Trophoblast cell (in vitro differentiated cells and primary cell): ENCODE measurements at regions not wholly inside any gene's neighbourhood (a gene's known extent, or its start where the extent isn't known, plus 50 kb on each side); places are given as distances from the start of the nearest gene placed in this dataset.
"Not testable (repeated sequence)": the region's sequence is repeated elsewhere in the genome, so short reads cannot be mapped to it uniquely, and the experiment has no call there.

Source experiments
- DNase-seq, 2 donors: peaks; one replicate each; pipeline ENCODE4 v3.0.0-alpha.2; 2016
- H2AFZ ChIP-seq: 2 replicates; pipeline ENCODE4 v1.6.1; 2013; ENCODE audit warnings: low read length, moderate library complexity, mild to moderate bottlenecking; ENCODE audit not compliant: insufficient read depth, poor library complexity
- H2AK5ac ChIP-seq: 2 replicates; pipeline ENCODE4 v1.6.1; 2013; ENCODE audit warnings: mild to moderate bottlenecking, low read length
- H2BK120ac ChIP-seq: 2 replicates; pipeline ENCODE4 v1.6.1; 2013; ENCODE audit warnings: low read length, mild to moderate bottlenecking, moderate library complexity; ENCODE audit not compliant: insufficient read depth, poor library complexity
- H2BK12ac ChIP-seq: 2 replicates; pipeline ENCODE4 v1.6.1; 2013; ENCODE audit warnings: mild to moderate bottlenecking, low read length, moderate library complexity
- H2BK5ac ChIP-seq: 2 replicates; pipeline ENCODE4 v1.6.1; 2013; ENCODE audit warnings: low read length, low read depth, moderate library complexity, mild to moderate bottlenecking; ENCODE audit not compliant: poor library complexity
- H3K14ac ChIP-seq: 2 replicates; pipeline ENCODE4 v1.6.1; 2013; ENCODE audit warnings: mild to moderate bottlenecking, low read length
- H3K18ac ChIP-seq: 2 replicates; pipeline ENCODE4 v1.6.1; 2013; ENCODE audit warnings: mild to moderate bottlenecking, low read length
- H3K23ac ChIP-seq: 2 replicates; pipeline ENCODE4 v1.6.1; 2013; ENCODE audit warnings: low read length
- H3K27ac ChIP-seq: 2 replicates; pipeline ENCODE4 v1.5.1; 2013; ENCODE audit warnings: low read depth, mild to moderate bottlenecking, inconsistent platforms, low read length, moderate library complexity
- H3K27me3 ChIP-seq: 2 replicates; pipeline ENCODE4 v1.6.1; 2013; ENCODE audit warnings: inconsistent platforms, mild to moderate bottlenecking, low read length, moderate library complexity; ENCODE audit not compliant: insufficient read depth
- H3K36me3 ChIP-seq, 2 experiments: 1 replicate in 1 of 2; 2 replicates in 1 of 2; pipeline ENCODE4 v1.6.1; 2013; ENCODE audit warnings: low read length in 2 of 2, mild to moderate bottlenecking in 2 of 2, moderate library complexity in 1 of 2; ENCODE audit not compliant: insufficient read depth in 2 of 2, control insufficient read depth in 1 of 2
- H3K4ac ChIP-seq: 2 replicates; pipeline ENCODE4 v1.6.1; 2013; ENCODE audit warnings: low read depth, mild to moderate bottlenecking, low read length, moderate library complexity
- H3K4me1 ChIP-seq, 2 experiments: 1 replicate in 1 of 2; 2 replicates in 1 of 2; pipeline ENCODE4 v1.6.1; 2013; ENCODE audit warnings: low read length in 2 of 2, mild to moderate bottlenecking in 2 of 2, moderate library complexity in 1 of 2; ENCODE audit not compliant: insufficient read depth in 2 of 2, control insufficient read depth in 1 of 2
- H3K4me2 ChIP-seq: 2 replicates; pipeline ENCODE4 v1.6.1; 2013; ENCODE audit warnings: inconsistent platforms, mild to moderate bottlenecking, low read length, moderate library complexity
- H3K4me3 ChIP-seq: 2 replicates; pipeline ENCODE4 v1.5.1; 2013; ENCODE audit warnings: mild to moderate bottlenecking, low read depth, low read length, inconsistent platforms
- H3K79me1 ChIP-seq: one replicate; pipeline ENCODE4 v1.6.1; 2013; ENCODE audit warnings: low read length
- H3K79me2 ChIP-seq: 2 replicates; pipeline ENCODE4 v1.6.1; 2013; ENCODE audit warnings: low read length, mild to moderate bottlenecking; ENCODE audit not compliant: control insufficient read depth, insufficient read depth, poor library complexity
- H3K9ac ChIP-seq: 2 replicates; pipeline ENCODE4 v1.6.1; 2013; ENCODE audit warnings: mild to moderate bottlenecking, low read length
- H3K9me3 ChIP-seq: 2 replicates; pipeline ENCODE4 v1.6.1; 2013; ENCODE audit warnings: low read depth, mild to moderate bottlenecking, control low read depth, inconsistent platforms, low read length; ENCODE audit not compliant: insufficient read depth
- H4K12ac ChIP-seq: 2 replicates; pipeline ENCODE4 v1.6.1; 2013; ENCODE audit warnings: low read depth, mild to moderate bottlenecking, low read length, moderate library complexity
- H4K8ac ChIP-seq: 2 replicates; pipeline ENCODE4 v1.6.1; 2013; ENCODE audit warnings: low read depth, mild to moderate bottlenecking, low read length, moderate library complexity
- H4K91ac ChIP-seq: one replicate; pipeline ENCODE4 v1.6.1; 2013; ENCODE audit warnings: low read depth, mild to moderate bottlenecking, low read length, moderate library complexity
- WGBS: extraction: QIAGEN DNeasy Blood & Tissue Kit; methylation state at CpG from one replicate; pipeline ENCODE4 v1.1.7; 2013; ENCODE audit warnings: missing lambda C conversion rate; ENCODE audit not compliant: insufficient read length, insufficient coverage; ENCODE audit errors: extremely low coverage; 5-methylcytosine and 5-hydroxymethylcytosine counted together

- no peak overlapping the region for H4K12ac ChIP-seq
- H3K14ac ChIP-seq, result no peak overlapping the region
- H3K4me2 ChIP-seq, result no peak overlapping the region
- no peak overlapping the region for H2BK120ac ChIP-seq
- H3K4ac ChIP-seq, result no peak overlapping the region
- H2AK5ac ChIP-seq, result no peak overlapping the region
- H3K23ac ChIP-seq, result no peak overlapping the region
- H4K91ac ChIP-seq, result no peak overlapping the region
- no peaks in the 10 kb centered on the region for H3K4me1 ChIP-seq
- H3K4me3 ChIP-seq, result no peak overlapping the region
- H3K9me3 ChIP-seq, result no peaks in the 10 kb centered on the region
- H3K27me3 ChIP-seq, result no peaks in the 10 kb centered on the region
- no peak overlapping the region for H2BK5ac ChIP-seq
- H3K79me1 ChIP-seq, result no peaks in the 10 kb centered on the region
- no peak overlapping the region for H2AFZ ChIP-seq
- no peak overlapping the region for H3K27ac ChIP-seq
- no peaks in the 10 kb centered on the region for H3K36me3 ChIP-seq
- WGBS, result no CpG with 5 or more reads among the region's 1 CpG
- H3K79me2 ChIP-seq, result no peaks in the 10 kb centered on the region
- H4K8ac ChIP-seq, result no peak overlapping the region
- H3K9ac ChIP-seq, result no peak overlapping the region
- no peak for DNase-seq
- H3K18ac ChIP-seq, result no peak overlapping the region
- H2BK12ac ChIP-seq, result no peak overlapping the region
These were observed 101.9 kb upstream of the SLC7A11 start for GRCh38 chr4:138344054-138344453.

GRCh38 chr4:138341739-138342415, 99.7 kb upstream of the SLC7A11 start:
- H2AFZ ChIP-seq, result no peak overlapping the region
- no peak overlapping the region for H2BK5ac ChIP-seq
- no peak overlapping the region for H3K4me2 ChIP-seq
- no peak overlapping the region for H3K4me3 ChIP-seq
- H3K4me1 ChIP-seq, result no peaks in the 10 kb centered on the region
- H4K12ac ChIP-seq, result no peak overlapping the region
- H3K27me3 ChIP-seq, result no peaks in the 10 kb centered on the region
- no peak overlapping the region for H4K8ac ChIP-seq
- DNase-seq, result no peak
- H2BK120ac ChIP-seq, result no peak overlapping the region
- no peak overlapping the region for H3K27ac ChIP-seq
- H3K18ac ChIP-seq, result no peak overlapping the region
- WGBS, result no CpG with 5 or more reads among the region's 3 CpGs
- H3K79me1 ChIP-seq, result no peaks in the 10 kb centered on the region
- H3K14ac ChIP-seq, result no peak overlapping the region
- H3K9ac ChIP-seq, result no peak overlapping the region
- H3K4ac ChIP-seq, result no peak overlapping the region
- no peak overlapping the region for H2AK5ac ChIP-seq
- no peak overlapping the region for H3K23ac ChIP-seq
- H4K91ac ChIP-seq, result no peak overlapping the region
- no peak overlapping the region for H2BK12ac ChIP-seq
- H3K9me3 ChIP-seq, result no peaks in the 10 kb centered on the region
- no peaks in the 10 kb centered on the region for H3K36me3 ChIP-seq
- no peaks in the 10 kb centered on the region for H3K79me2 ChIP-seq

GRCh38 chr4:138338840-138339239, 96.7 kb upstream of the SLC7A11 start:
- Histone ChIP-seq H3K79me2 (no peaks in the 10 kb centered on the region), H3K9me3 (no peaks in the 10 kb centered on the region)
- no CpG with 5 or more reads among the region's 2 CpGs for WGBS

GRCh38 chr4:138338222-138338621, 96.1 kb upstream of the SLC7A11 start:
- H3K4ac ChIP-seq, H3K27me3 ChIP-seq, H3K4me3 ChIP-seq, H3K79me1 ChIP-seq, H3K4me2 ChIP-seq, H3K18ac ChIP-seq, H3K9me3 ChIP-seq, DNase-seq, H2AK5ac ChIP-seq, H2AFZ ChIP-seq, H3K27ac ChIP-seq, H2BK5ac ChIP-seq, H3K79me2 ChIP-seq, H3K36me3 ChIP-seq, H3K23ac ChIP-seq, H2BK120ac ChIP-seq, H3K14ac ChIP-seq, H3K9ac ChIP-seq, H2BK12ac ChIP-seq, H4K12ac ChIP-seq, H4K91ac ChIP-seq, H3K4me1 ChIP-seq, H4K8ac ChIP-seq: not testable (repeated sequence)
- no CpG with 5 or more reads among the region's 6 CpGs for WGBS

More at GRCh38 chr4:138338840-138339239, 96.7 kb upstream of the SLC7A11 start:
- H3K4me3 ChIP-seq, result no peak overlapping the region
- H3K14ac ChIP-seq, result no peak overlapping the region
- no peak overlapping the region for H4K12ac ChIP-seq
- H3K18ac ChIP-seq, result no peak overlapping the region
- H3K36me3 ChIP-seq, result no peaks in the 10 kb centered on the region
- no peak overlapping the region for H4K8ac ChIP-seq
- H3K27ac ChIP-seq, result no peak overlapping the region
- no peaks in the 10 kb centered on the region for H3K79me1 ChIP-seq
- H3K23ac ChIP-seq, result no peak overlapping the region
- H2AK5ac ChIP-seq, result no peak overlapping the region
- H4K91ac ChIP-seq, result no peak overlapping the region
- H3K4ac ChIP-seq, result no peak overlapping the region
- no peaks in the 10 kb centered on the region for H3K4me1 ChIP-seq
- H2AFZ ChIP-seq, result no peak overlapping the region
- no peaks in the 10 kb centered on the region for H3K27me3 ChIP-seq
- no peak for DNase-seq
- no peak overlapping the region for H2BK120ac ChIP-seq
- H2BK5ac ChIP-seq, result no peak overlapping the region
- no peak overlapping the region for H3K4me2 ChIP-seq
- no peak overlapping the region for H3K9ac ChIP-seq
- no peak overlapping the region for H2BK12ac ChIP-seq
